ENCODE measurements at regions not wholly inside any gene's neighbourhood (a gene's known extent, or its start where the extent isn't known, plus 50 kb on each side); places are given as distances from the start of the nearest gene placed in this dataset.

DNA sequence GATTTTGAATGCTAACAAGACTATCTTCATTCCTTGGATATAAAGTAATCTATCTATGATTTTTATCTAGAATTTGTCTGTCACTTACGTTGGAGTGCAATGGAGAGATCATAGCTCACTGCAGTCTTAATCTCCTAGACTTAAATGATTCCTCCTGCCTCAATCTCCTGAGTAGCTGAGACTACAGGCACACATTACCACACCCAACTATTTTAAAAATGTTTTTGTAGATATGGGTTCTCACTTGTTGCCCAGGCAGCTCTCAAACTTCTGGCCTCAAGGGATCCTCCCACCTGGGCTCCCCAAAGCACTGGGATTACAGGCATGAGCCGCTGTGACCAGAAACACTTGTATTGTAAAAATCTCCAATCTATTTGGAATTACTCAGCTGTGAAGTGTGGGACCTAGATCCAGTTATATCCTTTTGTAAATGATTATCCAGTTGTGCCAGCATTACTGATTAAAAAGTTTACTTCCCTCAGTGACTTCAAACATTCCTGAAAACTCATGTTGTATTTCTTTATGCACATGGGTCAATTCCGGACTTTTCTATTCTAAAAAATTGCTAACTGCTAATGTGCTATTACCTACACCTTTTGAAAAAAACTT, 1793.8 kb upstream of the WWC1 start:
- TF ChIP-seq CTCF (IDR thresholded peaks at IDR 0.05), result no peak
- TF ChIP-seq POLR2A (IDR thresholded peaks at IDR 0.05), result no peak

All from thyroid gland (tissue), 4 donors.